Activated naive CD8-positive, alpha-beta T cell treated with anti-CD3 and anti-CD28 coated beads, Interleukin-2, amount 10 ng/mL, durations not matched to agents 7 days and 5 days (primary cell): ENCODE measurements at regions not wholly inside any gene's neighbourhood (a gene's known extent, or its start where the extent isn't known, plus 50 kb on each side); places are given as distances from the start of the nearest gene placed in this dataset.
A peak's percentile ranks its signal among the peaks of the same experiment; 100 is the strongest.
"Not testable (repeated sequence)": the region's sequence is repeated elsewhere in the genome, so short reads cannot be mapped to it uniquely, and the experiment has no call there.

ENCODE experiments used
- ATAC-seq: fragments of 150-1000 bp; cut with Tn5 transposase; one replicate; pipeline ENCODE4 v1.10.0; 2021; ENCODE audit warnings: low read depth, moderate library complexity
- POLR2A ChIA-PET: fragments of 350-600 bp; sonication (Branson Sonifier 250); formaldehyde crosslinking; loops from one replicate; lab custom pipeline; 2021; ENCODE audit warnings: antibody characterized with exemption; lab: Charles Lee
- DNase-seq: peaks from one replicate; pipeline ENCODE4 v3.0.0; 2021
- H3K27ac Mint-ChIP-seq: one replicate; pipeline ENCODE4 v1.8.0; 2022; ENCODE audit warnings: mild to moderate bottlenecking, mixed read lengths
- H3K27me3 Mint-ChIP-seq: one replicate; pipeline ENCODE4 v1.8.0; 2022; ENCODE audit warnings: mild to moderate bottlenecking, moderate library complexity, mixed read lengths
- H3K36me3 Mint-ChIP-seq: one replicate; pipeline ENCODE4 v1.8.0; 2021; ENCODE audit warnings: mild to moderate bottlenecking, mixed read lengths
- H3K4me1 Mint-ChIP-seq: one replicate; pipeline ENCODE4 v1.8.0; 2021; ENCODE audit warnings: mixed read lengths
- H3K4me3 Mint-ChIP-seq: one replicate; pipeline ENCODE4 v1.8.0; 2022; ENCODE audit warnings: mild to moderate bottlenecking, moderate library complexity, mixed read lengths
- H3K9me3 Mint-ChIP-seq: one replicate; pipeline ENCODE4 v1.8.0; 2021; ENCODE audit warnings: mixed read lengths

DNA sequence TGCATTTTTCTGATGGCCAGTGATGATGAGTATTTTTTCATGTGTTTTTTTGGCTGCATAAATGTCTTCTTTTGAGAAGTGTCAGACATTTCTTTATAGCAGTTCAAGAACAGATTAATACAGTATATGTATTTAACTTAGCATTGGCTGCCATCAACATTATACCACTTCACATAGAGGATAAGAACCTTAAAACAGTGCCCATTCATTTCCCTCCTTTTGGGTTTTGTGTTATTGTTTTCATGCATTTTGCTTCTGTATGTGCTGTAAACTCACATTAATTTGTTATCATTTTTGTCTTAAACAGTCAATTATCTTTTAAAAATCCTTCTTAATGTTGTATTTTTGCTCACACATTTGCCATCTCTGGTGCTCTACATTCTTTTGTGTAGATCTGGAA is 381.6 kb upstream of the DEFB115 start:
- H3K36me3 Mint-ChIP-seq, POLR2A ChIA-PET, H3K4me1 Mint-ChIP-seq, H3K4me3 Mint-ChIP-seq, DNase-seq, H3K27ac Mint-ChIP-seq, ATAC-seq, H3K27me3 Mint-ChIP-seq: not testable (repeated sequence)
- H3K9me3 Mint-ChIP-seq: peaks cover 27% of the 10 kb centered on the region

DNA sequence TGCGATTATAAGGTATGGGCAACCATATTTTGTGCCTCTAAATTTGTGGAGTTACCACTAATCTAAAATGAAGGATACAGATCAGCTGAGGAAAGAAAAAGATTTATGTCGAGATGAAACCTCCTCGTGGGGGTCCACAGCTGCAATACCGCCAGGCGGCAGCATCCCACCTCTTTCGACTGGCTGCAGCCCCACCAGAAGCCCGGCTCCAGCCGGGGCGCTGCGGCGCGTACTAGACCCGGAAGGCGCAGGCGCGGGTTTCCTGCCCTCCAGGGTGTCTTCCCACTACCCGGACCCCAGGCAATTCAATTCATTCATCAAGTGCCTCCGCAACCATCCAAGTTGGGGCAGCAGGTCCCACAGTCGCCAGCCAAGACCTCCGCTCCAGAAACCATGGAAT is 366.1 kb upstream of the DEFB115 start:
- H3K9me3 Mint-ChIP-seq, ATAC-seq, H3K27ac Mint-ChIP-seq, H3K4me1 Mint-ChIP-seq, POLR2A ChIA-PET, H3K36me3 Mint-ChIP-seq: not testable (repeated sequence)
- peaks cover 52% of the 10 kb centered on the region for H3K27me3 Mint-ChIP-seq
- DNase-seq: peak; percentile 46
- H3K4me3 Mint-ChIP-seq: peak overlapping the region; percentile 27

DNA sequence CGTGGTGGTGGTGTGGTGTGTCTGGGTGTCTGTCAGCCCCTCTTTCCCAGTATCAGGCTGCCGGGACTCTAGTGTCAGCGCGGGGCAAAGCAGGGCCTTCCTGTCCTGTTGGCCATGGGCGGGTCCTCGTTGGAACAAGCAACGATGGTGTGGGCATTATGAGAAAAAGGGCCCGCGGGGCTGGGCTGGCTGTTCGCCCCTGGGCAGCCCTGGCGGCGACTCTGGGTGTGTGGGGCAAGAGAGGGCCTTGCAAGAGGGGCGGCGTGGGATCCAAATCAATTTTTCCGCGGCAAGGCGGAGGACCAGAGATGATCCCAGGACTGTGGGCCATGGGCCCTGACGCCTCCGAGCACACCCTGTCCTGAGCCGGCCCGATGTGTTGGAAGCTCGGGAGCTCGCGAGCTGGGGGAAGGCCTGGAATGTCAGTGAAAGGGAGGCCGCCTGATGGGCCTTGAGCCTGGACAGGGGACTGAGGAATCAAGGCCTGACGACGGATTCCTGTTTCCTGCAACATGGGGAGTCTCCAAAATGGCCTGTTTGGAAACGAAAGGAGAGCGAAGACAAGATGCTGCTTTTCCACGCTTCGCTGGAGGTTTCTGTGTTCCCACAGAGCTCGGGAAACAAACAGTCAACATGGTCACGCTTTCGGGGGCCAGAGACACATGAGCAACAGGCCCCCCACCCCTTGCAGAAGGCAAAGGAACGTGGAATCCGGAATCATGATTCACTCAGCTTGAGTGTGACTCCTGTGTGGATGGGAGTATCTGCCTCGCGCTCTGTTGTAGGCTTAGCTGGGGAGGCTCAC is 364.7 kb upstream of the DEFB115 start:
- no peak overlapping the region for H3K27ac Mint-ChIP-seq
- peaks cover 60% of the 10 kb centered on the region for H3K27me3 Mint-ChIP-seq
- H3K4me1 Mint-ChIP-seq: peaks cover 8% of the 10 kb centered on the region
- H3K9me3 Mint-ChIP-seq: peaks cover 3% of the 10 kb centered on the region
- H3K36me3 Mint-ChIP-seq: peaks cover 5% of the 10 kb centered on the region
- POLR2A ChIA-PET: no interaction called here
- no peak for ATAC-seq
- no peak for DNase-seq
- H3K4me3 Mint-ChIP-seq: peak overlapping the region; percentile 27

DNA sequence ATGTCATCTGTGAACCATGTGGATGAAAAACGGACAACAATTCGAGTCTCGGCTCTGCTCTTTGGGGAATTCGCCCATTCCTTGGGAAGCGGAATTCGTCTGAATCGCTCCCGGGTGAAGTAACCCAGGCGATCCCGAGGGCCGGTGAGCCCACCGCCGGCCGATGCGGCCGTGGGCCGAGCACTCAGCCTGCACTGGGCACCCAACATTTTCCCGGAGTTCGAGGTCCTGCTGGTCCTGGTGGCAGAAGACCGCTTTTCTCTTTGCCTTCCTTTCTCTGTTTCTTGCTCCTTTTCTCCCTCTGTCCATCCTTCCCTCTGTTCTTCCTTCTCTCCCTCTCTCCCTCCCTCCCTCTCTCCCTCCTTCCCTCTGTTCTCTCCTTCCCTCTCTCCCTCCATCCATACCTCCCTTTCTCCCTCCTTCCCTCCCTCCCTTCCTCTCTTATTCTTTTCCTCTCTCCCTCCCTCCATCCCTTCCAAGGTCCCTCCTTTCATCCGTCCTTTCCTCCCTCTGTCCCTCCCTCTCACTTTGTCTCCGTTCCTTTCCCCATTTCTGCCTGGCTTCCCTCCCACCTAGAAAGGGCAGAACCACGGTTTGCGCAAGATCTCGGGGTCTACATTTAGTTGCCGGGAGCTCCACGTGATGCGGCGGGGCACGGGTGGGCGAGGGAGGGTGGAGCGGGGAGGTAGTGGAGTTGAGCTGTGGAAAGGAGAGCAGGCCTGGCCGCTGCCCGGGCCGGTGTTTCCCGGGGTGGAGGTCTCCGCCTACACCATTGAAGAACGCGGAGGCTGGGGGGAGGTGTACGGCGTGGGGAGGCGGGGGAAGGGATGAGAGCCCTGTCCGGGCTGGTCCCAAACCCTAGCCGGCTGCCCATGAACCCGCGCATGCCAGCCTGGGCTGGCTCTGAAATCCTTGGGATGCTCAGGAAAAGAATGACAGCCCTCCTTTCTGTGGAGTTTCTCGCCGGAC is 363.8 kb upstream of the DEFB115 start:
- POLR2A ChIA-PET, H3K9me3 Mint-ChIP-seq, H3K27ac Mint-ChIP-seq, H3K4me1 Mint-ChIP-seq, H3K36me3 Mint-ChIP-seq, H3K4me3 Mint-ChIP-seq, ATAC-seq, DNase-seq: not testable (repeated sequence)
- peaks cover 67% of the 10 kb centered on the region for H3K27me3 Mint-ChIP-seq

DNA sequence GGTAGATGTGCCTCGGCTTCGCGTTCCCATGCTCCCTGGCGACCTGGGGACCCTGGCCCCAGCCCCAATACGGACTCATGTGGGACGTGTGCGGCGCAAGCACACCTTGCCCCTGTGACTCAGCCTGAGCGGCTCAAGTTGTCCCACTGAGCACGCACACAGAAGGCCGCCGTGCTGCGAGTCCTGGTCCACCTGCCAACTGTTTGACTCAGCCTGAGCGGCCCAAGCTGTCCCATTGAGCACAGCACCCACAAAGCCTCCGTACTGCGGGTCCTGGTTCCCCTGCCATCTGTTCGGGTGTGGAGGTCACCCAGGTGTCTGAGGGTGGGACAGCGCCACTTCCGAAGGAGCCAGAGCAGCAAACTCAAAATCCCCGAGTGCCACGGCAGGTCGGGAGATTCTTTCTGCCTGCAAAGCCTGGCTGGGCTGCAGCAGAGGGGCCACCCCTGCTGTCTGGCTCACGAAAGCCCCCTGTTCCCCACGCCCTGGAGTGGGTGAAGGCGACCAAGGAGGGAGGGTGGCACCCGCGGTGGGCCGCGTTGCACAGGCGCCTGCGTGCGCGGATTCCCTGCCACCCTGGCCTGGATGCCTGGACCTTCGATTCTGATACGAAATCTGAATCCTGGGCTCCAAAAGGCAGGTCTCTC is 362.6 kb upstream of the DEFB115 start:
- H3K4me3 Mint-ChIP-seq: not testable (repeated sequence)

DNA sequence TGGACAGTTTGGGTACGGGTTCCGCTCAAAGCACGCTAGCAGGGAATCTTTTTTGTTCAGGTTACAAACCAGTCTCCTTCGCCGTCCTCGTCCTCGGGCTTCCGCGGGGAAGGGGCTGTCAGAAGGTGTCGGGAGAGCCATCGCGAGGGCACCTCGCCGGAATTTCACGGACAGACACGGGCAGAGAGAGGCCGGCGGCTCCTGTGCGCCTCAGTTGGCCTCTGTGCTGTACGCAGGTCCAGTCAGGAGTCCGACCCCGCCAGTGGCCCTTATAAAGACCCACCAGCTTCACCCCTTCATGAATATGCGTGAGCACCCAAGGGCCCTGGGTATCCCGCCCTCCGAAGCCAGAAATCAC is 362.1 kb upstream of the DEFB115 start:
- POLR2A ChIA-PET, H3K4me3 Mint-ChIP-seq, DNase-seq, ATAC-seq, H3K4me1 Mint-ChIP-seq, H3K27ac Mint-ChIP-seq, H3K36me3 Mint-ChIP-seq, H3K9me3 Mint-ChIP-seq: not testable (repeated sequence)
- peaks cover 82% of the 10 kb centered on the region for H3K27me3 Mint-ChIP-seq

More for the DNA sequence above, 362.6 kb upstream of the DEFB115 start:
- H3K4me1 Mint-ChIP-seq, H3K9me3 Mint-ChIP-seq, ATAC-seq, DNase-seq, POLR2A ChIA-PET, H3K36me3 Mint-ChIP-seq, H3K27ac Mint-ChIP-seq: not testable (repeated sequence)
- peaks cover 77% of the 10 kb centered on the region for H3K27me3 Mint-ChIP-seq

DNA sequence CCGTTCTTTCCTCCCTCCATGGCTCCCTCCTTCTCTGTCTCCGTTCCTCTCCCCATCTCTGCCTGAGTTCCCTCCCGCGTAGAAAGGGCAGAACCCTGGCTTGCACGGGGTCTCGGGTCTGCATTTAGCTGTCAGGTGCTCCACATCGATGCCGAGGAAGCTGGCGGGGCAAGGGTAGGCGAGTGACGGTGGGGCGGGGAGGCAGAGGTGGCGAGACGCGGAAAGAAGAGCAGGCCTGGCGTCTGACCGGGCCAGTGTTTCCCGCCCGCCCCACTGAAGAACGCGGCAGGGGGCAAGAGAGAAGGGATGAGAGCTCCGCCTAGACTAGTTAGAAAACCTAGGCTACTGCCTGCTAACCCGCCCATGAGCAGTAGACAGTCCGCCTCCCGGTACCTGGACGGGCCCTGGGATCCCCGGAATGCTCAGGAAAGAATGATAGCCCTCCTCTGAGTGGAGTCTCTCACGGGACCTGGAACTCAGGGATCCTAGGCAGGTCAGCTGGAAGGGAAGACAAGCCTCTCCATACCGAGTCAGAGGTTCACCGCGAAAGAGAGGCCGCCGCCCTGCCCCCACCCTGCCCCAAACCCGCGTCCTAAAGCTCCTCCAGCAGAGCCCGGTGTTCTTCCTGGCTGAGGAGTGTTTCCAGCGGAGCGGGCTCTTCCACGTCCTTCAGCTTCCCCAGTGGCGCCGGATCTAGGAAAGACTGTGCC is 357.9 kb upstream of the DEFB115 start:
- H3K36me3 Mint-ChIP-seq, H3K4me1 Mint-ChIP-seq, H3K27ac Mint-ChIP-seq, ATAC-seq, H3K9me3 Mint-ChIP-seq, POLR2A ChIA-PET: not testable (repeated sequence)
- H3K27me3 Mint-ChIP-seq: peaks cover 50% of the 10 kb centered on the region
- peak; percentile 35 for DNase-seq
- H3K4me3 Mint-ChIP-seq: peak overlapping the region; percentile 37

DNA sequence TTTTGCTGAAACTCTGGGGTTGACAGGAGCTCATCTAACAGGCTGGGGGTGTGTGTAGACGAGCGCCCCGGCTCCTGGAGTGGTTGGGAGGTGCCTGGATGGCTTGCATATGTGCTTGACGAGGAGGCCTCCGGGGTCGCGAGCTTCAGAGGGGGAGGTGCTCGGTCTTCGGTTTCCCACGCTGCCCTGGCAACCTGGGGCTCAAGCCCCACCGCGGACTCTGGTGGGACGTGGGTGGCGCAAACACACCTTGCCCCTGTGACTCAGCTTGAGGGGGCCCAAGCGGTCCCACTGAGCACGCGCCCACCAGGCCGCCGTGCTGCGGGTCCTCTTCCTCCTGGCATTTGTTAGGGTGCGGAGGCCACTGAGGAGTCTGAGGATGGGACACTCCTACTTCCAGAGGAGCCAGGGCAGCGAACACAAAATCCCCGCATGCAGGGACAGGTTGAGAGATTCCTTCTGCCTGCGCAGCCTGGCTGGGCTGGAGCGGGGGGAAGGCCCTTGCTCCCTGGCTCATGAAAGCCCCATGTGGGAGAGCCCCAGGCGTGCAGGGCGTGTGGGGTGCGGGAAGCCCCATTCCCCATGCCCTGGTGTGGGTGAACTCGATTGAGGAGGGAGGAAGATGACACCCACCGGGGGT is 357.3 kb upstream of the DEFB115 start:
- H3K4me1 Mint-ChIP-seq, ATAC-seq, H3K27ac Mint-ChIP-seq, H3K9me3 Mint-ChIP-seq, H3K36me3 Mint-ChIP-seq, POLR2A ChIA-PET, H3K4me3 Mint-ChIP-seq, DNase-seq: not testable (repeated sequence)
- peaks cover 44% of the 10 kb centered on the region for H3K27me3 Mint-ChIP-seq

DNA sequence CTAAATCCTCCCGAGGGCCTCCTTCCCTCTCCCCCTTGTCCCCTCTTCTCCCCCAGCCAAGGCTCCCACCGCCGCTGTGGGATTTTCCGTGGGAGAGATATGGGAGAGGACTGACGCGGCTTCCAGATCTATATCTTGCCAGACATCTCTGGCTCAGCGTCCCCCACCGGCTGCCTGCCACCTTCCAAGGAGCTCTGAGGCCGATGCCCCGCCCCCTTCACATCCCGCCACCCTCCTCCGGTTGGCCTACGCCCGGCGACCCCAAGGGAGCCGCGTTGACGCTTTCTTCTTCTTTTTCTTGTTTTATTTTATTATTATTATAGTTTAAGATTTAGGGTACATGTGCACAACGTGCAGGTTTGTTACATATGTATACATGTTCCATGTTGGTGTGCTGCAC is 352.2 kb upstream of the DEFB115 start:
- POLR2A ChIA-PET, H3K27me3 Mint-ChIP-seq, H3K36me3 Mint-ChIP-seq, H3K4me3 Mint-ChIP-seq, H3K27ac Mint-ChIP-seq, DNase-seq, H3K4me1 Mint-ChIP-seq, ATAC-seq: not testable (repeated sequence)
- peaks cover 18% of the 10 kb centered on the region for H3K9me3 Mint-ChIP-seq

DNA sequence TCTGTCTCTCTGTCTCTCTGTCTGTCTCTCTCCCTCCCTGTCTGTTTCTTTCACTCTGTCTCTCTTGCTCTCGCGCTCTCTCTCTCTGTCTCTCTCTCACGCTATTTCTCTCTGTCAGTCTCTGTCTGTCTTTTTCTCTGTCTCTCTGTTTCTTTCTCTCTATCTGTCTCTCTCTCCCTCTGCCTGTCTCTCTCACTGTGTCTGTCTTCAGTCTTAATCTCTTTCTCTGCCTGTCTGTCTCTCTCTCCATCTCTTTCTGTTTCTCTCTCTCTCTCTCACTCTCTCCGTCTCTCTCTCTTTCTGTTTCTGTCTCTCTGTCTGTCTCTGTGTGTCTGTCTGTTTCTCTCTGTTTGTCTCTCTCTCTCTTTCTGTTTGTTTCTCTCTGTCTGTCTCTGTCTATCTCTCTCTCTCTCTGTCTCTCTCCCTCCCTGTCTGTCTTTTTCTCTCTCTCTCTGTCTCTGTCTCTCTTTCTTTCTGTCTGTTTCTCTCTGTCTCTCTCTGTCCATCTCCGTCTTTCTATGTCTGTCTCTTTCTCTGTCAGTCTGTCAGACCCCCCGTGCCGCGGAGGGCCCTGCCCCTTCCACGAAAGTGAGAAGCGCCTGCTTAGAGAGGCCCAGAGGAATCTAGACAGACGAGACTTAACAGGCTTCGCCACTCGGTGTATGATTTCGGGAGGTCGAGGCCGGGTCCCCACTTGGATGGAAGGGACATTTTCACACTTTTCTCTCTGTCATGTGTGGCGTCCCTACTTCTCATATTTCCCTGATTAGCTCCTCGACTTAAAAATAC is 346.3 kb upstream of the DEFB115 start:
- Mint-ChIP-seq H3K9me3 (peaks cover 16% of the 10 kb centered on the region), H3K4me3 (no peak overlapping the region), H3K36me3 (peaks cover 4% of the 10 kb centered on the region), H3K4me1 (peaks cover 3% of the 10 kb centered on the region), H3K27me3 (peaks cover 20% of the 10 kb centered on the region), H3K27ac (no peak overlapping the region)
- no peak for ATAC-seq
- POLR2A ChIA-PET: no interaction called here
- no peak for DNase-seq

DNA sequence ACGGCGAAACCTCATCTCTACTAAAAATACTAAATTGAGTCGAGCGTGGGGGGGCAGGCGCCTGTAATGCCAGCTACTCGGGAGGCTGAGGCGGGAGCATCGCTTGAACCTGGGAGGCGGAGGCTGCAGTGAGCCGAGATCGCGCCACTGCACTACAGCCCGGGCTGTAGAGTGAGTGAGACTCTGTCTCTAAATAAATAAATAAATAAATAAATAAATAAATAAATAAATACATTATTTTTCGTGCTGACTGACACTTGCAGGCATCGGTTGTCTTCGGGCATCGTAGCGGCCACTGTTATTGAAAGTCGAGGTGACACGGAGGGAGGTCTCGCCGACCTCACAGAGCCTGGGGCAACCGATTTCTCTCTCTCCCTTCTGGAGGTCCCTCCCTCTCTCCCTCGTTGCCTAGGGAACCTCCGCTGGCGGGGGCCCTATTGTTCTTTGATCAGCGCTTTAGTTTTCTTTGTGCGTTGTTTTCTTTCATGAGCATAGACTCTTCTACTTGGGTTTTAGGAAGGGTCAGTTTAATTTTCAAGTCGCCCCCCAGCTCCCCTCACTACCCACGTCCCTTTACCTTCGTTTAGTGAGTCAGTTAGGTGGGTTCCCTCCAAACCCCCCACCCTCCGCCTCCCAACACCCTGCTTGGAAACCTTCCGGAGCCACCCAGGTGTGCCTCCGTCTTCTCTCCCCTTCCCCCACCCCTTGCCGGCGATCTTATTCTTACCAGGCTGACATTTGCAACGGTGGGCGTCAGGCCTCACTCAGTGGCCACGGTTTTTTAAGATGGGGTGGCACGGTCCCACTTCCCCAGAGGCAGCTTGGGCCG is 345.4 kb upstream of the DEFB115 start:
- ATAC-seq, POLR2A ChIA-PET, H3K4me1 Mint-ChIP-seq, H3K36me3 Mint-ChIP-seq, DNase-seq: not testable (repeated sequence)
- Mint-ChIP-seq H3K4me3 (peak overlapping the region; percentile 50), H3K9me3 (peaks cover 16% of the 10 kb centered on the region), H3K27ac (peak overlapping the region; percentile 10), H3K27me3 (peaks cover 20% of the 10 kb centered on the region)
